ENCODE measurements at regions not wholly inside any gene's neighbourhood (a gene's known extent, or its start where the extent isn't known, plus 50 kb on each side); places are given as distances from the start of the nearest gene placed in this dataset.

GRCh38 chr15:69712991-69713390, 260.4 kb downstream of the RPLP1 start:
- TF ChIP-seq TAF1 (IDR thresholded peaks at IDR 0.05; ENCODE audit: low read depth, low read length), result no peak
- no peak for TF ChIP-seq POLR2A (IDR thresholded peaks at IDR 0.05; ENCODE audit: low read depth, low read length)
